ENCODE measurements at regions not wholly inside any gene's neighbourhood (a gene's known extent, or its start where the extent isn't known, plus 50 kb on each side); places are given as distances from the start of the nearest gene placed in this dataset.

GRCh38 chr22:35170716-35171697 is 86.3 kb upstream of the HMGXB4 start:
- DNase-seq (ENCODE audit: low read depth) = no peak

GRCh38 chr22:35172442-35172841 is 84.9 kb upstream of the HMGXB4 start:
- H3K4me3 ChIP-seq (ENCODE audit: low read depth, low read length) = no peak overlapping the region
- DNase-seq (ENCODE audit: low read depth) = no peak
- TF ChIP-seq, protein P1, sequence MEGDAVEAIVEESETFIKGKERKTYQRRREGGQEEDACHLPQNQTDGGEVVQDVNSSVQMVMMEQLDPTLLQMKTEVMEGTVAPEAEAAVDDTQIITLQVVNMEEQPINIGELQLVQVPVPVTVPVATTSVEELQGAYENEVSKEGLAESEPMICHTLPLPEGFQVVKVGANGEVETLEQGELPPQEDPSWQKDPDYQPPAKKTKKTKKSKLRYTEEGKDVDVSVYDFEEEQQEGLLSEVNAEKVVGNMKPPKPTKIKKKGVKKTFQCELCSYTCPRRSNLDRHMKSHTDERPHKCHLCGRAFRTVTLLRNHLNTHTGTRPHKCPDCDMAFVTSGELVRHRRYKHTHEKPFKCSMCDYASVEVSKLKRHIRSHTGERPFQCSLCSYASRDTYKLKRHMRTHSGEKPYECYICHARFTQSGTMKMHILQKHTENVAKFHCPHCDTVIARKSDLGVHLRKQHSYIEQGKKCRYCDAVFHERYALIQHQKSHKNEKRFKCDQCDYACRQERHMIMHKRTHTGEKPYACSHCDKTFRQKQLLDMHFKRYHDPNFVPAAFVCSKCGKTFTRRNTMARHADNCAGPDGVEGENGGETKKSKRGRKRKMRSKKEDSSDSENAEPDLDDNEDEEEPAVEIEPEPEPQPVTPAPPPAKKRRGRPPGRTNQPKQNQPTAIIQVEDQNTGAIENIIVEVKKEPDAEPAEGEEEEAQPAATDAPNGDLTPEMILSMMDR (IDR thresholded peaks at IDR 0.05; ENCODE audit: low read depth, low read length, missing control alignments) = no peak
- in situ Hi-C loops (cut with HindIII; ENCODE audit: low sequenced_read_pairs) = no loop called here

More at GRCh38 chr22:35170716-35171697, 86.3 kb upstream of the HMGXB4 start:
- TF ChIP-seq, protein P1 (IDR thresholded peaks at IDR 0.05; ENCODE audit: low read depth, low read length, missing control alignments) = no peak
- in situ Hi-C loops (cut with HindIII; ENCODE audit: low sequenced_read_pairs) = no loop called here
- H3K4me3 ChIP-seq (ENCODE audit: low read depth, low read length) = no peak overlapping the region

DNA sequence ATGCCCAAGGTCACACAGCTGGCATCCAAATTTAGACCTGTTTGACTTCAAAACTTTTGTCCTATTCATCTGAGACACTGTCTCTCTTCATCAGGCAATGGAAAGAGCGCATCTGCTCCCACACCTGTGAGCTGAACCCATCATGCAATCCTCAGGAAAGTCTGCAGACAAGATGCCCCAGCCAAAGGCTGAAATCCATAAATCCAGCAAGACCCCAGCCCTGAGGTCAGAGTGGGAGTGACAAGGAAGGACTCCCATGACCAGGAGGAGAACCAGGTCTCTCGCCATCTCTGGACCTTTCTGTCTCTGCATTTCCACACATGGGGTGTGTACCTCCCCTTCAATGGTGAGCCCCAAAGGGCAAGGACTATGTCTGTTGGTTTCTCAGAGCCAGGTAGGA is 83.6 kb upstream of the HMGXB4 start:
- DNase-seq (ENCODE audit: low read depth) = no peak
- in situ Hi-C loops (cut with HindIII; ENCODE audit: low sequenced_read_pairs) = no loop called here
- TF ChIP-seq, protein P1 (IDR thresholded peaks at IDR 0.05; ENCODE audit: low read depth, low read length, missing control alignments) = no peak

DNA sequence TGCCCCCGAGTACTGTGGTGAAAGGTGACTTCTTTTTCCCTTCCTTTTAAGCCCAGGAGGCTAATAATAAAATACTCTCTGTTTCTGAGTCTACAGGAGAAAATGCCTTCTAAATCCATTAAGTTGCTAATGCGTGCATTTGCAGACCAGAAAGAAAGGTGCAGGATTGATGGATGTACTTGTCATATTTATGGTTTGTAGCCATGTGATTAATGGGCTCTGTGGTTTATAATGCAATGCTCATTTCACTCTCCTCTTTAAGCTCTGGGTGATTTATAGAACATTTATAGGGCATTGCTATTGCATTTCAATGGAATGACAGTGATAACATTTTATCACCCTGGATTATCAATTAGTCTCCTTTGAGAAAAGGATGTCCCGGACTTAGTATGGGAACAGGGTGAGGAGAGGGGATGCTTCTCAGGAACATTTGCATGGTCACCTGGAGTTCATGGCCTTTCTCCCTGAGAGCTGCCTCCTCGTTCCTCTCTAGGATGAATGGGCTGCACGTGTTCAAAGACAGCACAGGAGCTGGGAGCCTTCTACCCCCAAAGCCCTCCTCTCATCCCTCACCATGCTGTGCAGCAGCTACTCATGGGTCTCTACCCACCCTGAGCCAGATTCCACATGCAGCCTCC is 82.8 kb upstream of the HMGXB4 start:
- DNase-seq (ENCODE audit: low read depth) = no peak
- in situ Hi-C loops (cut with HindIII; ENCODE audit: low sequenced_read_pairs) = no loop called here
- H3K4me3 ChIP-seq (ENCODE audit: low read depth, low read length) = no peak overlapping the region
- TF ChIP-seq, protein P1 (IDR thresholded peaks at IDR 0.05; ENCODE audit: low read depth, low read length, missing control alignments) = no peak

More for the DNA sequence above, 83.6 kb upstream of the HMGXB4 start:
- no peak overlapping the region for H3K4me3 ChIP-seq (ENCODE audit: low read depth, low read length)

GRCh38 chr22:35175392-35175791 is 81.9 kb upstream of the HMGXB4 start:
- DNase-seq (ENCODE audit: low read depth) = no peak
- in situ Hi-C loops (cut with HindIII; ENCODE audit: low sequenced_read_pairs) = no loop called here
- H3K4me3 ChIP-seq (ENCODE audit: low read depth, low read length) = no peak overlapping the region
- TF ChIP-seq, protein P1 (IDR thresholded peaks at IDR 0.05; ENCODE audit: low read depth, low read length, missing control alignments) = no peak

- TF ChIP-seq, protein P1 (IDR thresholded peaks at IDR 0.05; ENCODE audit: low read depth, low read length, missing control alignments) = no peak
- no peak for DNase-seq (ENCODE audit: low read depth)
Observed at GRCh38 chr22:35177811-35178210, 79.5 kb upstream of the HMGXB4 start.

More at GRCh38 chr22:35177811-35178210, 79.5 kb upstream of the HMGXB4 start:
- H3K4me3 ChIP-seq (ENCODE audit: low read depth, low read length) = no peak overlapping the region
- in situ Hi-C loops (cut with HindIII; ENCODE audit: low sequenced_read_pairs) = no loop called here

Measured in astrocyte of the cerebellum (primary cell).